ENCODE measurements at regions not wholly inside any gene's neighbourhood (a gene's known extent, or its start where the extent isn't known, plus 50 kb on each side); places are given as distances from the start of the nearest gene placed in this dataset.

DNA sequence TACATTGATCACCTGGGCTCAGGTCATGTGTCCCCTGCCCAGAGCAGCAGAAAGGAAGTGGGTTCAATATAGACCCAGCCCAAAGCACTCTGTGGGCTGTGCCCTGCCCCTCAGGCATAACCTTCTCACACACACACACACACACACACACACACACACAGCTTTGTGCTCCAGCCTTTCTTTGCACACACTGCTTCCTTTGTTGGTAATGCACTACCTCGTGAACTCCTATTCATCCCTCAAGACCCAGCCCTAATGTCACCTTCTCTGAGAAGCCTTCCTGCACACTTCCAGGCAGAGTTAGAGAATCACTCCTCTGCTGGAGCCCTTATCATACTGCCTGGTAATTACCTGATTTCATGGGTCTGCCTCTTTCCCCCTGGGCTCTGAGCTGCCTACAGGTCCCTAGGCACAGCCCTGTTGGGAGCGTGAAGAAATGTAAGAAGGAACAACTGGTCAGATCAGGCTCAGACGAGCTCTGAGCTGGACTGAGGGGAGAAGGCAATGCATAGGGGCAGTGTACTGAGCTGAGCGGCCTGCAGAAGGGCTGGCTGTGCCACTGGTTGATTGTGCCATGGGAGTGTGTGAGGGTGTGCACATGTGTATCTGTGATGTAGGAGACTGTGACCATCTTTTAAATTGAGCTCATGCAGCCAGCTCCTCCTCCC is 210.3 kb downstream of the GLI2 start:
- no peaks in the 10 kb centered on the region for H3K4me1 ChIP-seq (ENCODE audit: low read depth)
- TF ChIP-seq, protein P1, sequence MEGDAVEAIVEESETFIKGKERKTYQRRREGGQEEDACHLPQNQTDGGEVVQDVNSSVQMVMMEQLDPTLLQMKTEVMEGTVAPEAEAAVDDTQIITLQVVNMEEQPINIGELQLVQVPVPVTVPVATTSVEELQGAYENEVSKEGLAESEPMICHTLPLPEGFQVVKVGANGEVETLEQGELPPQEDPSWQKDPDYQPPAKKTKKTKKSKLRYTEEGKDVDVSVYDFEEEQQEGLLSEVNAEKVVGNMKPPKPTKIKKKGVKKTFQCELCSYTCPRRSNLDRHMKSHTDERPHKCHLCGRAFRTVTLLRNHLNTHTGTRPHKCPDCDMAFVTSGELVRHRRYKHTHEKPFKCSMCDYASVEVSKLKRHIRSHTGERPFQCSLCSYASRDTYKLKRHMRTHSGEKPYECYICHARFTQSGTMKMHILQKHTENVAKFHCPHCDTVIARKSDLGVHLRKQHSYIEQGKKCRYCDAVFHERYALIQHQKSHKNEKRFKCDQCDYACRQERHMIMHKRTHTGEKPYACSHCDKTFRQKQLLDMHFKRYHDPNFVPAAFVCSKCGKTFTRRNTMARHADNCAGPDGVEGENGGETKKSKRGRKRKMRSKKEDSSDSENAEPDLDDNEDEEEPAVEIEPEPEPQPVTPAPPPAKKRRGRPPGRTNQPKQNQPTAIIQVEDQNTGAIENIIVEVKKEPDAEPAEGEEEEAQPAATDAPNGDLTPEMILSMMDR (IDR thresholded peaks at IDR 0.05), result no peak
- ATAC-seq, result no peak
- H3K36me3 ChIP-seq (ENCODE audit: low read depth), result no peaks in the 10 kb centered on the region
- intact Hi-C loops (cut with DNase I, micrococcal nuclease), result no loop called here
- no peaks in the 10 kb centered on the region for H3K9me3 ChIP-seq
- no peak overlapping the region for H3K4me3 ChIP-seq
- no peak for DNase-seq

DNA sequence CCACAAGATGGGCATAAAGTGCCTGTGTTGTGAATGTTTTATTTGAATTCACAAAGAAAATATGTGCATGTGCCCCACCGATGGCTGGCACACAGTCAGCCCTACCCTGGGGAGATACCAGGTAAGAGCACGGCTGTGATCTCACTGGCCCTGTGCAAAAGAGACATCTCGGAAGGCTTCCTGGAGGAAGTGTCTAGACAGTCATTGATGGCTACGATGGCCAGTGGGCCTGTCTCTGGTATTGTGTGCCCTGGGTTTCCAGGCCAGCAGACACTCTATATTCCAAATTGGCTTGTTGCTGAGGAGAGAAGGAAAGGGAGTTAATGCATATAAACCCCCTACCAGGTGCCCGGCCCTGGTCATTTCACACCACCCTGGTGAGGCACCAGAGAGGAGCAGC is 211.7 kb downstream of the GLI2 start:
- H3K4me3 ChIP-seq, result no peak overlapping the region
- ATAC-seq (no peak), DNase-seq (no peak)
- H3K4me1 ChIP-seq (ENCODE audit: low read depth), result no peaks in the 10 kb centered on the region
- no peaks in the 10 kb centered on the region for H3K9me3 ChIP-seq
- TF ChIP-seq, protein P1 (IDR thresholded peaks at IDR 0.05), result no peak
- no peaks in the 10 kb centered on the region for H3K36me3 ChIP-seq (ENCODE audit: low read depth)
- intact Hi-C loops (cut with DNase I, micrococcal nuclease), result no loop called here

DNA sequence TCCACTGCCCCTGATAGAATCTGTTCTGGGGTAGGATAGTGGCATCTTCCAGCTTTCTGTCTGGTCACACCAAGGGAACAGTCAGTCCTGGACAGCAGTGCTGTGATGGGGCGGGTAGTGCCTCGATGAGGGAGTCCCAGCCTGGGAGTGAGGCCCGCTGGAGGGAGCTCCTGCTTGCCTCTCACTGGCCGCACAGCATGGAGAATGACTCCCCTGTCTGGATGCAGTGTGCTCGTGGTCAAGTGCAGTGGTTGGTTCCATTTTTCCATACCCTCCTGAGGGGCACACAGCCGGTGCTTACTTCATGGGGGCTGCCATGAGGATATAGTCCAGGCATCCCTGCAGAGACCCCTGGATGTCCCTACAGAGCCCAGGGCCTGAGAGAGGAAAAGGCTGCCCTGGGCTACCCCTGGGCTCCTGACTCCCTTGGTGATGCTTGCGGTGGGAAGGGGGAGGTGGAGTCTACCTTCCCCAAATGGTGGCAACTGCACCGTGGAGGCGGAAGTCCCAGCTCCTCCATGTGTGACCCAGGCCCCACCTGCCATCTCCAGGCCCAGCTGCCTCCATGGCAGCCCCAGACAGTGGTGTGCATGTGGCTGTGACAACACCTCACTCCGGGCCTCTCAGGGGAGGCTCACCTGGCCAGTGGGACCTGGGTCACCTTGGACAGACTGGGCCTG is 212.5 kb downstream of the GLI2 start:
- Histone ChIP-seq H3K4me3 (no peak overlapping the region), H3K4me1 (ENCODE audit: low read depth) (no peaks in the 10 kb centered on the region), H3K36me3 (ENCODE audit: low read depth) (no peaks in the 10 kb centered on the region), H3K9me3 (no peaks in the 10 kb centered on the region)
- intact Hi-C loops (cut with DNase I, micrococcal nuclease), result no loop called here
- DNase-seq (no peak), ATAC-seq (no peak)
- TF ChIP-seq, protein P1 (IDR thresholded peaks at IDR 0.05), result no peak

DNA sequence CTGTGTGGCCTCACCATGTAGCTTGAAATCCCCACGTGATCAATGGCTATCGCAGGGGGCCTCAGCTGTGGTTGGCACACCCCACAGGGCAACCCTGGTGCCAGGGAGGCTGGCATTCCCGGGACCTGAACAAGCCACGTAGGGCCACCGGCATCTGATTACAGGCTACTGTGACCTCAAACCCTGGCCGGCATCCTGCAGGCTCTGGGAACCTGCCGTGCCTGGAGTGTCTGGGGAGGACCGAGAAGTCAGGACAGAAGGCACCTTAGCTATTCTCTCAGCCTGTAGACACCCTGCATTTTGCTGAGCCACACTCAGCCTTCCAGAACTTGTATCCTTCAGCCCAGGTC is 213.0 kb downstream of the GLI2 start:
- H3K4me1 ChIP-seq (ENCODE audit: low read depth), result no peaks in the 10 kb centered on the region
- no peak overlapping the region for H3K4me3 ChIP-seq
- no peak for DNase-seq
- TF ChIP-seq, protein P1 (IDR thresholded peaks at IDR 0.05), result no peak
- no peaks in the 10 kb centered on the region for H3K36me3 ChIP-seq (ENCODE audit: low read depth)
- ATAC-seq, result no peak
- intact Hi-C loops (cut with DNase I, micrococcal nuclease), result no loop called here
- H3K9me3 ChIP-seq, result no peaks in the 10 kb centered on the region

DNA sequence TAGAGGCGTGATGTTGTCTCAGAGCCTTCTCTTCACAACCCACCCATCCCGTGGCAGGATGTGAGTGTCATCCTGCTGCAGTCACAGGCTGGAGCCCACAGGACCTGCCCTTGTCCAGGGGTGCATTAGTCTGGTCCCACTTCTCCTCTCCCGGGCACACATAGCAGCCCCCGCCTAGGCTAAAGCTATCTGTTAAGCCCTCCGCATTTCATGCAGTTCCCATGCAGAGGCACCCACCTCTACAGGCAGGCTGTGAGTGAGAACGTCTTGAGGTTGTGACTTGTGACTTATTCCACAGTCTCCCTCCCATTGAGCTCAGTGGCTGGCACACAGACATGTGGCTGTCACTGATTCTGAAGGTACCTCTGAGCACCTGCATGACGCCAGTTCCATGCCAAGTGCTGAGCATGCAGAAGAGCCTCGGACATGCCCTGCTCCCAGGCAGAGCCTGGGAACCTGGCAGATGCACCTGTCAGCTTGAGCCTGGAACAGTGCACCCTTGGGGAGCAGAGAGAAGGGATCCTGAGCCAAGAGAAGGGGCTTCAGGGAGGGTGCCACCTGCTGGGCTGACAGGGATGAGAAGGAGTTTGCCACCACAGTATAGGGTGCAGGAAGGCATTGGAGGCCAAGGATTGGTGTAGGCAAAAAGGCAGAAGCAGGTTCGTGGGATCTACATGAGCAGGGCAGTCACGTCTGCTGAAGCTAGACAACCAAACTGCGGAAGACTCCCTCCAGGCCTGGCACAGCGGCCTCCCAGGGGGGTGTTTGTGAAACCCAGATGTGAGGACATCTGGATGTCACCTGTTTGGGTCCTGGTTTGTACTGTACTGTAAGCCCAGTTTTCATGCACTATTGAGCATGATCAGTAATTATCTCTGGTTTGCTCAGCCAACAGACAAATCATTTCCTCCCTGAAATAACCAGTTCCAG is 213.6 kb downstream of the GLI2 start:
- peak; percentile 39 for ATAC-seq
- DNase-seq, result peak in 1 of 3 donors; percentile 38
- intact Hi-C loops (cut with DNase I, micrococcal nuclease), result no loop called here

More for the DNA sequence above, 213.6 kb downstream of the GLI2 start:
- Histone ChIP-seq H3K4me3 (no peak overlapping the region), H3K4me1 (ENCODE audit: low read depth) (no peaks in the 10 kb centered on the region), H3K36me3 (ENCODE audit: low read depth) (no peaks in the 10 kb centered on the region), H3K9me3 (no peaks in the 10 kb centered on the region)
- TF ChIP-seq, protein P1 (IDR thresholded peaks at IDR 0.05), result no peak
